AG04450 (cell line): ENCODE measurements at regions not wholly inside any gene's neighbourhood (a gene's known extent, or its start where the extent isn't known, plus 50 kb on each side); places are given as distances from the start of the nearest gene placed in this dataset.

Experiments
- CTCF ChIA-PET: fragments of 300-600, 350-600 bp; formaldehyde crosslinking; extraction: SDS; loops from one replicate; lab custom pipeline; 2022; ENCODE audit warnings: antibody characterized with exemption, inconsistent platforms; lab: Charles Lee
- POLR2A ChIA-PET: fragments of 350-600 bp; formaldehyde crosslinking; extraction: SDS; loops from one replicate; lab custom pipeline; 2021; ENCODE audit warnings: antibody characterized with exemption, inconsistent platforms; lab: Yijun Ruan, JAX
- DNase-seq: peaks from one replicate; pipeline ENCODE4 v3.0.0-alpha.2; 2011; ENCODE audit warnings: low read depth, low spot score
- H3K27ac ChIP-seq: one replicate; pipeline ENCODE4 v1.5.1; 2012; ENCODE audit warnings: low read depth, low read length, control low read depth
- H3K27me3 ChIP-seq: one replicate; pipeline ENCODE4 v1.6.0; 2012; ENCODE audit warnings: low read length; ENCODE audit not compliant: control insufficient read depth, insufficient read depth
- H3K4me3 ChIP-seq: 2 replicates; pipeline ENCODE4 v1.5.1; 2011; ENCODE audit warnings: mild to moderate bottlenecking, low read depth, low read length, control low read depth
- H3K9me3 ChIP-seq: 2 replicates; pipeline ENCODE4 v1.5.1; 2012; ENCODE audit warnings: low read length; ENCODE audit not compliant: control insufficient read depth, insufficient read depth
- TF ChIP-seq, protein P1 (sequence below): IDR thresholded peaks from 2 replicates; pipeline ENCODE4 v1.5.1; 2011; ENCODE audit warnings: low read depth, low read length, control low read depth, inconsistent platforms

DNA sequence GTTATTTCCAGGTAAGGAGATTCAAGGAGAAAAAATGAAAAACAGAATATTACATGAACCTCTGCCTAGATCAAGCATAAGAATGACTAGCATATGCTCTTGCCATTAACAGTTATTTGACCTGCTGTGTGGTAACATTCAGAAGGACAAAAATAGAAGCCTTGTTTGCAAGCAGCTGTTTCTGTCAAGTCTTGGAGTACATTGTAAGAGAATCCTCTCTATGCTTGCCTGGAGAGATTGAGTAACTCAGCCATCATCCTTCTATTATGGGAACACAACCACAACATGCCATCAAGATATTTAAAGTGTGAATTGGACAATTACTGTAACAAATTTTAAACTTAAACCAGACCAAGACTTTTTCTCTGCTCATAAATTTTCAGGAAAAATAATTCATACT lies 1054.4 kb downstream of the NLGN4Y start:
- ChIA-PET POLR2A (no interaction called here), CTCF (no interaction called here)
- Histone ChIP-seq H3K4me3 (no peak overlapping the region), H3K27ac (no peak overlapping the region), H3K9me3 (no peaks in the 10 kb centered on the region), H3K27me3 (no peaks in the 10 kb centered on the region)
- TF ChIP-seq, protein P1, sequence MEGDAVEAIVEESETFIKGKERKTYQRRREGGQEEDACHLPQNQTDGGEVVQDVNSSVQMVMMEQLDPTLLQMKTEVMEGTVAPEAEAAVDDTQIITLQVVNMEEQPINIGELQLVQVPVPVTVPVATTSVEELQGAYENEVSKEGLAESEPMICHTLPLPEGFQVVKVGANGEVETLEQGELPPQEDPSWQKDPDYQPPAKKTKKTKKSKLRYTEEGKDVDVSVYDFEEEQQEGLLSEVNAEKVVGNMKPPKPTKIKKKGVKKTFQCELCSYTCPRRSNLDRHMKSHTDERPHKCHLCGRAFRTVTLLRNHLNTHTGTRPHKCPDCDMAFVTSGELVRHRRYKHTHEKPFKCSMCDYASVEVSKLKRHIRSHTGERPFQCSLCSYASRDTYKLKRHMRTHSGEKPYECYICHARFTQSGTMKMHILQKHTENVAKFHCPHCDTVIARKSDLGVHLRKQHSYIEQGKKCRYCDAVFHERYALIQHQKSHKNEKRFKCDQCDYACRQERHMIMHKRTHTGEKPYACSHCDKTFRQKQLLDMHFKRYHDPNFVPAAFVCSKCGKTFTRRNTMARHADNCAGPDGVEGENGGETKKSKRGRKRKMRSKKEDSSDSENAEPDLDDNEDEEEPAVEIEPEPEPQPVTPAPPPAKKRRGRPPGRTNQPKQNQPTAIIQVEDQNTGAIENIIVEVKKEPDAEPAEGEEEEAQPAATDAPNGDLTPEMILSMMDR: no peak
- no peak for DNase-seq

DNA sequence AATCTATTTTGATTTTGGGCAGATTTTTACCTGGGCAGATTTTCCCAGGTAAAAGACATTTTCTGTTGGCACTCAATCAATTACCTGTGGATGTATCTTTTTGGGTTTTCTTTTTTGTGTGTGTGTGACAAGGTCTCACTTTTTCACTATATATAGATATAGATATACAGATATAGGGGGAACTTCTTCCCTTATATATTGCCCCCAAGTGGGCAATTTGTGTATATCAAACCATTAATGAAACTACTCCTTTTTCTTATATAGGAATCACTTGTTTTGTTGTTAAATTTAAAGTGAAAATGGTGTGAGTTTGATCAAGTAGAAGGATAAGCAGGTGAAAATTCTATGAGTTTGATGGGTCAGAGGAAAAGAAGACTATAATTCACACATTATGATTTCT lies 1054.9 kb downstream of the NLGN4Y start:
- DNase-seq: no peak
- Histone ChIP-seq H3K4me3 (no peak overlapping the region), H3K27ac (no peak overlapping the region), H3K27me3 (no peaks in the 10 kb centered on the region), H3K9me3 (no peaks in the 10 kb centered on the region)
- ChIA-PET POLR2A (no interaction called here), CTCF (no interaction called here)
- TF ChIP-seq, protein P1: no peak

GRCh38 chrY:15583111-15583510 lies 1058.8 kb downstream of the NLGN4Y start:
- ChIA-PET POLR2A (no interaction called here), CTCF (no interaction called here)
- TF ChIP-seq, protein P1: no peak
- H3K27me3 ChIP-seq: no peaks in the 10 kb centered on the region
- DNase-seq: no peak
- H3K9me3 ChIP-seq: no peaks in the 10 kb centered on the region
- no peak overlapping the region for H3K27ac ChIP-seq
- H3K4me3 ChIP-seq: no peak overlapping the region

- Histone ChIP-seq H3K9me3 (no peaks in the 10 kb centered on the region; the same call in 1 of the 2 replicates), H3K27ac (peak overlapping the region; percentile 81), H3K4me3 (no peak overlapping the region), H3K27me3 (no peaks in the 10 kb centered on the region)
- DNase-seq: no peak
- TF ChIP-seq, protein P1: no peak
- ChIA-PET POLR2A (no interaction called here), CTCF (no interaction called here)
These were observed 1068.6 kb downstream of the NLGN4Y start for GRCh38 chrY:15592957-15593356.

- no peak overlapping the region for H3K4me3 ChIP-seq
- TF ChIP-seq, protein P1: no peak
- peak overlapping the region; percentile 81 for H3K27ac ChIP-seq
- no peaks in the 10 kb centered on the region for H3K27me3 ChIP-seq
- H3K9me3 ChIP-seq: no peaks in the 10 kb centered on the region; the same call in 1 of the 2 replicates
- ChIA-PET CTCF (no interaction called here), POLR2A (interaction anchor here (1.0 kb wide), 1 partner anchor 58 kb away, joined by 3 read pairs; no protein-coding TSS in a partner anchor)
- DNase-seq: peak; percentile 41
These were observed 1069.3 kb downstream of the NLGN4Y start for GRCh38 chrY:15593476-15594160.
